ENCODE measurements at regions not wholly inside any gene's neighbourhood (a gene's known extent, or its start where the extent isn't known, plus 50 kb on each side); places are given as distances from the start of the nearest gene placed in this dataset.

DNA sequence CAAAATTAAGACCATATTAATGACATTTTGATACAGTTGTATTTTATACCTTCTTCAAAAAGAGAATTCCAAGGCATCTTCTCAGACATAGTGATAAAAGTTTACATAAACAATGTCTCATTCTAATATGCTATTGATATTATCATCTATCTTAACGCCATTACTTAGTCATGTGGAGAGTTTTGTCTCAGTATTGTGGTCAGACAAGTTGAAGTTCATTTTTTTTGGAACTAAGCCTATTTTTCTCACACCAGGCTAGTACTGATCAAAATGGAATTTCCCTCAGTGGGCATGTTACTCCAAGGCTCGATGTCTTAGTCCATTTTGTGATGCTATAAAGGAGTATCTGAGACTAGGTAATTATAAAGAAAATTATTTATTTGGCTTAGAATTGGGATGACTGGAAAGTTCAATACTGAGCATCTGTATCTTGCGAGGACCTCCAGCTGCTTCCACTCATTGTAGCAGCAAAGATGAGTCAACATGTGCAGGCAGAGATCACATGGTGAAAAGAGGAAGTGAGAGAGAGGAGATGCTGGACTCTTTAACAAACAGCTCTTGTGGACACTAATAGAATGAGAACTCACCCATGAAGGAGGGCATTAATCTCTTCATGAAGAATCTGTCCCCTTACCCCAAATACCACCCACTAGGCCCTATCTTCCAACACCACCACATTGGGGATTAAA lies 825.5 kb upstream of the MANEA start:
- TF ChIP-seq, protein P1, sequence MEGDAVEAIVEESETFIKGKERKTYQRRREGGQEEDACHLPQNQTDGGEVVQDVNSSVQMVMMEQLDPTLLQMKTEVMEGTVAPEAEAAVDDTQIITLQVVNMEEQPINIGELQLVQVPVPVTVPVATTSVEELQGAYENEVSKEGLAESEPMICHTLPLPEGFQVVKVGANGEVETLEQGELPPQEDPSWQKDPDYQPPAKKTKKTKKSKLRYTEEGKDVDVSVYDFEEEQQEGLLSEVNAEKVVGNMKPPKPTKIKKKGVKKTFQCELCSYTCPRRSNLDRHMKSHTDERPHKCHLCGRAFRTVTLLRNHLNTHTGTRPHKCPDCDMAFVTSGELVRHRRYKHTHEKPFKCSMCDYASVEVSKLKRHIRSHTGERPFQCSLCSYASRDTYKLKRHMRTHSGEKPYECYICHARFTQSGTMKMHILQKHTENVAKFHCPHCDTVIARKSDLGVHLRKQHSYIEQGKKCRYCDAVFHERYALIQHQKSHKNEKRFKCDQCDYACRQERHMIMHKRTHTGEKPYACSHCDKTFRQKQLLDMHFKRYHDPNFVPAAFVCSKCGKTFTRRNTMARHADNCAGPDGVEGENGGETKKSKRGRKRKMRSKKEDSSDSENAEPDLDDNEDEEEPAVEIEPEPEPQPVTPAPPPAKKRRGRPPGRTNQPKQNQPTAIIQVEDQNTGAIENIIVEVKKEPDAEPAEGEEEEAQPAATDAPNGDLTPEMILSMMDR (IDR thresholded peaks at IDR 0.05; ENCODE audit: low read depth, low read length, missing input control) = no peak
- TF ChIP-seq, protein P2, sequence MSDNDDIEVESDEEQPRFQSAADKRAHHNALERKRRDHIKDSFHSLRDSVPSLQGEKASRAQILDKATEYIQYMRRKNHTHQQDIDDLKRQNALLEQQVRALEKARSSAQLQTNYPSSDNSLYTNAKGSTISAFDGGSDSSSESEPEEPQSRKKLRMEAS (IDR thresholded peaks at IDR 0.05) = no peak
- TF ChIP-seq, protein P3, sequence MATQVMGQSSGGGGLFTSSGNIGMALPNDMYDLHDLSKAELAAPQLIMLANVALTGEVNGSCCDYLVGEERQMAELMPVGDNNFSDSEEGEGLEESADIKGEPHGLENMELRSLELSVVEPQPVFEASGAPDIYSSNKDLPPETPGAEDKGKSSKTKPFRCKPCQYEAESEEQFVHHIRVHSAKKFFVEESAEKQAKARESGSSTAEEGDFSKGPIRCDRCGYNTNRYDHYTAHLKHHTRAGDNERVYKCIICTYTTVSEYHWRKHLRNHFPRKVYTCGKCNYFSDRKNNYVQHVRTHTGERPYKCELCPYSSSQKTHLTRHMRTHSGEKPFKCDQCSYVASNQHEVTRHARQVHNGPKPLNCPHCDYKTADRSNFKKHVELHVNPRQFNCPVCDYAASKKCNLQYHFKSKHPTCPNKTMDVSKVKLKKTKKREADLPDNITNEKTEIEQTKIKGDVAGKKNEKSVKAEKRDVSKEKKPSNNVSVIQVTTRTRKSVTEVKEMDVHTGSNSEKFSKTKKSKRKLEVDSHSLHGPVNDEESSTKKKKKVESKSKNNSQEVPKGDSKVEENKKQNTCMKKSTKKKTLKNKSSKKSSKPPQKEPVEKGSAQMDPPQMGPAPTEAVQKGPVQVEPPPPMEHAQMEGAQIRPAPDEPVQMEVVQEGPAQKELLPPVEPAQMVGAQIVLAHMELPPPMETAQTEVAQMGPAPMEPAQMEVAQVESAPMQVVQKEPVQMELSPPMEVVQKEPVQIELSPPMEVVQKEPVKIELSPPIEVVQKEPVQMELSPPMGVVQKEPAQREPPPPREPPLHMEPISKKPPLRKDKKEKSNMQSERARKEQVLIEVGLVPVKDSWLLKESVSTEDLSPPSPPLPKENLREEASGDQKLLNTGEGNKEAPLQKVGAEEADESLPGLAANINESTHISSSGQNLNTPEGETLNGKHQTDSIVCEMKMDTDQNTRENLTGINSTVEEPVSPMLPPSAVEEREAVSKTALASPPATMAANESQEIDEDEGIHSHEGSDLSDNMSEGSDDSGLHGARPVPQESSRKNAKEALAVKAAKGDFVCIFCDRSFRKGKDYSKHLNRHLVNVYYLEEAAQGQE (IDR thresholded peaks at IDR 0.05) = no peak
- no peak for TF ChIP-seq SP1 (IDR thresholded peaks at IDR 0.05)
